ENCODE measurements at regions not wholly inside any gene's neighbourhood (a gene's known extent, or its start where the extent isn't known, plus 50 kb on each side); places are given as distances from the start of the nearest gene placed in this dataset.

GRCh38 chr5:136579238-136579637 lies 213.9 kb upstream of the TRPC7 start:
- Histone ChIP-seq H3K23ac (ENCODE audit: insufficient read length) (no peak overlapping the region), H4K91ac (replicated peaks; ENCODE audit: insufficient read length, low read length) (no peak overlapping the region), H2BK12ac (ENCODE audit: low read depth, low read length) (no peak overlapping the region), H3K9ac (replicated peaks in 1 of 4; ENCODE audit: extremely low read depth in 1 of 4, low read depth in 3 of 4, low read length in 3 of 4) (no peak overlapping the region), H4K5ac (ENCODE audit: insufficient read length, low read depth, low read length) (no peak overlapping the region), H3K4ac (replicated peaks; ENCODE audit: insufficient read length, low read depth, low read length) (no peak overlapping the region), H3K4me2 (ENCODE audit: insufficient read depth in 1 of 2, low read depth in 2 of 2, low read length in 2 of 2) (no peak overlapping the region), H3K27ac (ENCODE audit: low read depth, low read length) (no peak overlapping the region), H3K79me2 (ENCODE audit: control insufficient read depth in 1 of 2, insufficient read depth in 2 of 2, low read length in 2 of 2) (no peaks in the 10 kb centered on the region), H3K23me2 (ENCODE audit: low read depth, low read length) (no peaks in the 10 kb centered on the region), H4K20me1 (replicated peaks in 1 of 2; ENCODE audit: control insufficient read depth in 1 of 2, insufficient read depth in 2 of 2, low read length in 2 of 2) (no peaks in the 10 kb centered on the region), H3K4me1 (replicated peaks in 1 of 4; ENCODE audit: control insufficient read depth in 3 of 4, insufficient read depth in 4 of 4, low read length in 3 of 4) (peaks cover 0 to 4% (median 2%) of the 10 kb centered on the region in 4 experiments; a peak in 1 of 7 replicates), H3K36me3 (ENCODE audit: control insufficient read depth in 2 of 4, insufficient read depth in 4 of 4, low read length in 3 of 4) (no peaks in the 10 kb centered on the region), H3K14ac (ENCODE audit: insufficient read length) (no peak overlapping the region), H2AFZ (ENCODE audit: low read length) (peak overlapping the region; percentile 95), H2BK15ac (ENCODE audit: low read length) (no peak overlapping the region), H3K4me3 (ENCODE audit: extremely low read depth in 1 of 4, insufficient read depth in 2 of 4, low read depth in 3 of 4, low read length in 4 of 4) (no peak overlapping the region), H2BK20ac (ENCODE audit: low read length) (no peak overlapping the region), H4K8ac (ENCODE audit: extremely low read depth, insufficient read depth, low read length) (no peak overlapping the region), H2BK5ac (ENCODE audit: low read depth, low read length) (no peak overlapping the region), H3K56ac (replicated peaks; ENCODE audit: insufficient read length, low read depth, low read length) (no peak overlapping the region), H3K9me3 (ENCODE audit: insufficient read depth in 2 of 2, low read depth in 1 of 2, low read length in 1 of 2) (no peaks in the 10 kb centered on the region), H3K18ac (ENCODE audit: extremely low read depth, low read length) (no peak overlapping the region), H2AK5ac (ENCODE audit: low read depth, low read length) (no peak overlapping the region), H3K79me1 (ENCODE audit: low read depth, low read length) (no peaks in the 10 kb centered on the region), H2BK120ac (replicated peaks; ENCODE audit: low read depth, low read length) (peak overlapping the region; percentile 15), H3K27me3 (replicated peaks in 1 of 4; ENCODE audit: control insufficient read depth in 3 of 4, extremely low read depth in 1 of 4, insufficient read depth in 3 of 4, low read length in 3 of 4) (no peaks in the 10 kb centered on the region)
- no peak for DNase-seq (ENCODE audit: low read depth in 1 of 2, low spot score in 2 of 2)
- FAIRE-seq, result no peak
- TF ChIP-seq EP300 (IDR thresholded peaks at IDR 0.05; ENCODE audit: borderline replicate concordance in 1 of 2, low read depth in 2 of 2, low read length in 2 of 2) (no peak), GABPA (IDR thresholded peaks at IDR 0.05; ENCODE audit: borderline replicate concordance, insufficient read depth, low read length) (no peak), RAD21 (IDR thresholded peaks at IDR 0.05 in 1 of 2, conservative IDR thresholded peaks at IDR 0.05 in 1 of 2; ENCODE audit: low read depth in 2 of 2, low read length in 2 of 2) (no peak), BACH1 (IDR thresholded peaks at IDR 0.05; ENCODE audit: low read length) (no peak), HDAC2 (IDR thresholded peaks at IDR 0.05; ENCODE audit: borderline replicate concordance in 1 of 2, low read depth in 2 of 2, low read length in 2 of 2) (no peak), SP2 (IDR thresholded peaks at IDR 0.05; ENCODE audit: low read length) (no peak), EGR1 (IDR thresholded peaks at IDR 0.05; ENCODE audit: borderline replicate concordance, low read depth, low read length) (no peak), NANOG (IDR thresholded peaks at IDR 0.05; ENCODE audit: insufficient read depth, low read depth, low read length, poor library complexity, severe bottlenecking) (no peak)
- ChIA-PET POLR2A (ENCODE audit: partially characterized antibody) (no interaction called here), CTCF (ENCODE audit: partially characterized antibody) (interaction anchor here (1.1 kb wide), 2 partner anchors 19 to 188 kb away, joined by 3 read pairs; no protein-coding TSS in a partner anchor)
- WGBS, 2 experiments (ENCODE audit: extremely low coverage in 1 of 2, insufficient coverage in 1 of 2, insufficient read length in 1 of 2, insufficient replicate concordance in 2 of 2, low coverage in 1 of 2, low lambda C conversion rate in 2 of 2, missing lambda C conversion rate in 1 of 2), result 81% methylated on average over 3 of the region's 3 CpGs; no CpG with 5 or more reads in 1 of the 2 experiments

All from H1 (cell line).